ENCODE measurements at regions not wholly inside any gene's neighbourhood (a gene's known extent, or its start where the extent isn't known, plus 50 kb on each side); places are given as distances from the start of the nearest gene placed in this dataset.
"Not testable (repeated sequence)": the region's sequence is repeated elsewhere in the genome, so short reads cannot be mapped to it uniquely, and the experiment has no call there.

GRCh38 chr2:207356567-207356966, 173.2 kb upstream of the CREB1 start:
- no peak for DNase-seq (ENCODE audit: low read depth, low spot score)

GRCh38 chr2:207357216-207357615, 172.5 kb upstream of the CREB1 start:
- no peak for DNase-seq (ENCODE audit: low read depth, low spot score)

GRCh38 chr2:207362716-207363115, 167.0 kb upstream of the CREB1 start:
- DNase-seq (ENCODE audit: low read depth, low spot score) = no peak

- no peak for DNase-seq (ENCODE audit: low read depth, low spot score)
Measured at GRCh38 chr2:207363761-207364290, 165.9 kb upstream of the CREB1 start.

- DNase-seq (ENCODE audit: low read depth, low spot score) = no peak
Measured at GRCh38 chr2:207370646-207371045, 159.1 kb upstream of the CREB1 start.

GRCh38 chr2:207371877-207372276, 157.9 kb upstream of the CREB1 start:
- DNase-seq (ENCODE audit: low read depth, low spot score) = no peak

- DNase-seq (ENCODE audit: low read depth, low spot score) = no peak
Measured at GRCh38 chr2:207372483-207372882, 157.3 kb upstream of the CREB1 start.

- no peak for DNase-seq (ENCODE audit: low read depth, low spot score)
Measured at GRCh38 chr2:207375207-207375875, 154.4 kb upstream of the CREB1 start.

GRCh38 chr2:207378620-207379019, 151.1 kb upstream of the CREB1 start:
- DNase-seq (ENCODE audit: low read depth, low spot score) = not testable (repeated sequence)

- DNase-seq (ENCODE audit: low read depth, low spot score) = no peak
Measured at GRCh38 chr2:207385076-207385475, 144.7 kb upstream of the CREB1 start.

GRCh38 chr2:207385903-207386302, 143.9 kb upstream of the CREB1 start:
- DNase-seq (ENCODE audit: low read depth, low spot score) = peak; percentile 19

GRCh38 chr2:207387001-207387571, 142.7 kb upstream of the CREB1 start:
- no peak for DNase-seq (ENCODE audit: low read depth, low spot score)

- DNase-seq (ENCODE audit: low read depth, low spot score) = no peak
Measured at GRCh38 chr2:207390302-207391095, 139.3 kb upstream of the CREB1 start.

- DNase-seq (ENCODE audit: low read depth, low spot score) = no peak
Measured at GRCh38 chr2:207394203-207394781, 135.5 kb upstream of the CREB1 start.

GRCh38 chr2:207394812-207395534, 134.8 kb upstream of the CREB1 start:
- DNase-seq (ENCODE audit: low read depth, low spot score) = peak; percentile 98

- no peak for DNase-seq (ENCODE audit: low read depth, low spot score)
Measured at GRCh38 chr2:207395535-207396251, 134.1 kb upstream of the CREB1 start.

GRCh38 chr2:207397917-207398655, 131.7 kb upstream of the CREB1 start:
- DNase-seq (ENCODE audit: low read depth, low spot score) = no peak

GRCh38 chr2:207399301-207399700, 130.5 kb upstream of the CREB1 start:
- no peak for DNase-seq (ENCODE audit: low read depth, low spot score)

- no peak for DNase-seq (ENCODE audit: low read depth, low spot score)
Measured at GRCh38 chr2:207401338-207401737, 128.4 kb upstream of the CREB1 start.

GRCh38 chr2:207403141-207403540, 126.6 kb upstream of the CREB1 start:
- DNase-seq (ENCODE audit: low read depth, low spot score) = no peak

Data from pulmonary artery endothelial cell (primary cell).